ENCODE measurements at regions not wholly inside any gene's neighbourhood (a gene's known extent, or its start where the extent isn't known, plus 50 kb on each side); places are given as distances from the start of the nearest gene placed in this dataset.
"Not testable (repeated sequence)": the region's sequence is repeated elsewhere in the genome, so short reads cannot be mapped to it uniquely, and the experiment has no call there.

DNA sequence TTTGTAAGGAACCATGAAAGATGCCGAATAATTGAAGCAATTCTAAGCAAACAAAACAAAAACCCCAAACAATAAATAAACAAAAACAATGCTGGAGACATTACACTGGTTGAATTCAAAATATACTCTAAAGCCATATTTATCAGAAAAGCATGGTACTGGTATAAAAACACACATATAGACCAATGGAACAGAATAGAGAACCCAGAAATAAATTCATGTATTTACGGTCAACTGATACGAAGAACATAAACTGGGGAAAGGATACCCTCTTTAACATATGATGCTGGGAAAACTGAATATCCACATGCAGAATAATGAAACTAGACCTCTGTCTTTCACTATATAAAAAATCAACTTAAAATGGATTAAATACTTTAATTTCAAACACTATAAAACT is 214.3 kb upstream of the PDZRN3 start:
- no peak overlapping the region for H3K27ac ChIP-seq
- TF ChIP-seq, protein P1, sequence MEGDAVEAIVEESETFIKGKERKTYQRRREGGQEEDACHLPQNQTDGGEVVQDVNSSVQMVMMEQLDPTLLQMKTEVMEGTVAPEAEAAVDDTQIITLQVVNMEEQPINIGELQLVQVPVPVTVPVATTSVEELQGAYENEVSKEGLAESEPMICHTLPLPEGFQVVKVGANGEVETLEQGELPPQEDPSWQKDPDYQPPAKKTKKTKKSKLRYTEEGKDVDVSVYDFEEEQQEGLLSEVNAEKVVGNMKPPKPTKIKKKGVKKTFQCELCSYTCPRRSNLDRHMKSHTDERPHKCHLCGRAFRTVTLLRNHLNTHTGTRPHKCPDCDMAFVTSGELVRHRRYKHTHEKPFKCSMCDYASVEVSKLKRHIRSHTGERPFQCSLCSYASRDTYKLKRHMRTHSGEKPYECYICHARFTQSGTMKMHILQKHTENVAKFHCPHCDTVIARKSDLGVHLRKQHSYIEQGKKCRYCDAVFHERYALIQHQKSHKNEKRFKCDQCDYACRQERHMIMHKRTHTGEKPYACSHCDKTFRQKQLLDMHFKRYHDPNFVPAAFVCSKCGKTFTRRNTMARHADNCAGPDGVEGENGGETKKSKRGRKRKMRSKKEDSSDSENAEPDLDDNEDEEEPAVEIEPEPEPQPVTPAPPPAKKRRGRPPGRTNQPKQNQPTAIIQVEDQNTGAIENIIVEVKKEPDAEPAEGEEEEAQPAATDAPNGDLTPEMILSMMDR (conservative IDR thresholded peaks at IDR 0.05) = no peak

DNA sequence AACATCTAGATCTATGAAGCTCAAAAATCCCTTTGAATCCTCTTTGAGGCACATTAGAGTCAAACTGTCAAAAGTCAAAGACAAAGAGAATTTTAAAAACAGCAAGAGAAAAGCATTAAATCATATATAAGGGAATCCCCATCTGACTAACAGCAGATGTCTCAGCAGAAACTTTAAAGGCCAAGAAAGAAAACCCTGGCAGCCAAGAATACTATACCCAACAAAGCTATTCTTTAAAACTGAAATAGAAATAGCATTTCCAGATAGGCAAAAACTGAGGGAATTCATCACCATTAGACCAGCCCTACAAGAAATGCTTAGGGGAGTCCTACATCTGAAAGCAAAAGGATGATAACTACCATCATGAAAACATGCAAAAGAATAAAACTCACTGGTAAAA is 211.2 kb upstream of the PDZRN3 start:
- no peak overlapping the region for H3K27ac ChIP-seq
- TF ChIP-seq, protein P1 (conservative IDR thresholded peaks at IDR 0.05) = no peak

DNA sequence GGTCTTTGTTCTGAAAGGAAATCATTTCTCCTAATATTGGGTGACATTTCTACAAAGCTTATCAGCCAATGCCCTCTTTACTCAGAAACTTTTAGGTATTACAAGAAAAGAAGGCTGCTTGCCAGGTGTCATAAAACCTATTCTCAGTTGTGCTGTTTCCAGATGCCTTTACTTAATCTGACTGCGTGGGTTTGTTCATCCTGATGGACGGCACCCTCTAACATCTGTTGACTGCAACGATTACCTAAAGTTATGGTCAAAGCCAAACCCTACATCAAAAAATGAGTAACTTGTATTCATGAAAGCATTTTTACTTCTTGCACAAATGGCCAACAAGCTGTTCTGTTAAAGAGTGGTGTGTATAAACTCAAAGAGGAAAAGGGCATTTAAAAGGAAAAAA is 207.7 kb upstream of the PDZRN3 start:
- no peak overlapping the region for H3K27ac ChIP-seq
- TF ChIP-seq, protein P1 (conservative IDR thresholded peaks at IDR 0.05) = no peak

DNA sequence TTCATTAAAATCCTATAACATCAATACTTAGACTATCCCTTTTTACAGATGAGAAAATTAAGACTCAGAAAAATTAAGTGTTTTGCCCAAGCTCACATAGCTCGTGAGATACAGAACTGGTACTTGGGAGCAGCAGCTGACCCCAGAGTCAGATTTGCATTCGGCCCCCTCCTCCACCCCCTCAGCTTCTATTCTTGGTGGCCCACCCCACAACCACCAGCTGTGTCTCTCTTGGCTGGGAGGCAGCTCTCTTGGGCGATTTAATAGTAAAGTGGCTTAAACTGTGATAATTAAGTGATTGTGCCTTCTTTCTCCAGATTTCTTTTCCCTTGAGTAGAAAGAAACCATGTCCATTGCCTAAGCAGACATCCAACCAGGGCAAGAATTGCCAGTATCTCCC is 203.6 kb upstream of the PDZRN3 start:
- TF ChIP-seq, protein P1 (conservative IDR thresholded peaks at IDR 0.05) = no peak
- peak overlapping the region; percentile 41 for H3K27ac ChIP-seq

DNA sequence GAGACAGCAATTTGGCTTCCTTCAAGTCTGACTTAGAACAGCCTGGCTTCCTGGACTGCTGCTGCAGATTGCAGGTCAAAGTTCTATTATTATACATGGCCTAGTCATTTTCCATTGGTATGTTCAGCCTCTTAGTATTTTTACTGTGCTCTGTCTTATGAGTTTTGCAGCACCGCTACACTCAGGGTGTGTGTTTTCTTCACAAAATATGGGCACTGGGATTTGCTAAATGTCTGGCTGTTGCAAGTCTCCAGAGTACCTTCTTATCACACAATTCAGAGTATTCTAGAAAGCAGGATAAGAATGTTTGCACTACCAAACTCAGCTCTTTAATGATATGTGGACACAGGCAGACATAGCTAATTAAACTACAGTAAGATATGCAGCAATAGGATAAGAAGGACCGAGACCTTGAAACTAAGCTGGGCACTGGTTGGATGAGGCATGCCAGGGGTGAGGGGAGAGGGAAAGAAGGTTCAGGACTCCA is 203.0 kb upstream of the PDZRN3 start:
- TF ChIP-seq, protein P1 (conservative IDR thresholded peaks at IDR 0.05) = no peak
- peak overlapping the region; percentile 41 for H3K27ac ChIP-seq

DNA sequence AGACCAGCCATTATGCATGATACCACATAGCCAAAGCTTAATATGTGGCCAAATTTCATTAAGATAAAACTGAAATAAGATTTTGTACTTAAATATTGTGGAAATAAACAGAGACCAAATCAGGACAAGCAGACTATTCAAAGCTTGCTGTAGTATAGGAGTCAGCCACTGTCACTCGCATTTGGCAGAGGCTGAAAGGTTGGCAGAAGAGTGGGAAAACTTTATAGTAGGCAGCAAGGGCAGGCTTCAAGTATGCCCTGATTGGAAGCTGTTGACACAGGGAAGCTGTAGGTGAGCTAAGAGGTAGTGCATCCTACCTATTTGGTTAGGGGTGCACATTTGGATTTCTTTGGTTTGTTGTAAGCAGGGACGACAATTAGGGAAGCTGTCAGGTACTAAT is 202.5 kb upstream of the PDZRN3 start:
- peak overlapping the region; percentile 41 for H3K27ac ChIP-seq
- TF ChIP-seq, protein P1 (conservative IDR thresholded peaks at IDR 0.05) = no peak

DNA sequence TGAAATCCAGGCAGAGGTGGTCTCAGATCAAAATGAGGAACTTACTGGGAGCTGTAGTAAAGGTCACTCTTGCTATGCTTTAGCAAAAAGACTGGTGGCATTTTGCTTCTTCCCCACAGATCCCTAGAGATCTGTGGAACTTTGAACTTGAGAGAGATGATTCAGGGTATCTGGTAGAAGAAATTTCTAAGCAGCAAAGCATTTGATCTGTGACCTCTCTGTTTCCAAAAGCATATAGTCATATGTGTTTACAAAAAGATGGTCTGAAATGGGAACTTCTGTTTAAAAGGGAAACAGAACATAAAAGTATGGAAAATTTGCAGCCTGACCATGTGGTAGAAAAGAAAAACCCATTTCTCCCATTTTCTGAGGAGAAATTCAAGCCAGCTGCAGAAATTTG is 196.2 kb upstream of the PDZRN3 start:
- not testable (repeated sequence) for H3K27ac ChIP-seq

DNA sequence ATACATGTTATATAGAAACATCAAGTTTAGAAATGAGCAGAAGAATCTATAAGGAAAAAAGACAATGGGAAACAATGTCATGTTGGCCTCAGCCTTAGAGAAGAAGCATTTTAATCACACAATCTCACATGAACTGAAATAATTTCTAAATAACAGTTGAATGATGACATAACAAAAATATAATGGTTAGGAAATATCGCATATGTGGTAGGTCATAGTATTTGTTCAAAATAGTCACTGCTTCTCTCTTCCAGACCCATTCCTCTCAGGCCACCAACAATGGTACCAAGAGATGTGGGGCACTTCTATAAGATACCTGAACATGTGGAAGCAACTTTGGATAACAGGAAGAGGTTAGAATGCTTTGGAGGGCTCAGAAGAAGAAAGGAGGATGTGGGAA is 195.7 kb upstream of the PDZRN3 start:
- TF ChIP-seq, protein P1 (conservative IDR thresholded peaks at IDR 0.05) = no peak
- H3K27ac ChIP-seq = no peak overlapping the region
